GM12878 (cell line): ENCODE measurements at regions not wholly inside any gene's neighbourhood (a gene's known extent, or its start where the extent isn't known, plus 50 kb on each side); places are given as distances from the start of the nearest gene placed in this dataset.
A peak's percentile ranks its signal among the peaks of the same experiment; 100 is the strongest.

Experiments used
- ATAC-seq: fragments of 200-7000 bp; cut with Tn5 transposase; 3 replicates; pipeline ENCODE4 v1.9.1; 2020; ENCODE audit warnings: mild to moderate bottlenecking, moderate library complexity
- BruUV-seq: library from RNA; stranded (reverse); fragments of 400-500 nt; replicated peaks from 2 replicates; lab custom pipeline; 2021; lab: Mats Ljungman, UMichigan
- CTCF ChIA-PET: fragments of 300-600 bp; sonication (Branson Sonifier 250); formaldehyde crosslinking; extraction: SDS; loops from one replicate; lab custom pipeline; 2021; ENCODE audit warnings: inconsistent platforms; lab: Yijun Ruan, JAX
- POLR2A ChIA-PET: fragments of 350-600 bp; formaldehyde crosslinking; extraction: SDS; loops from one replicate; lab custom pipeline; 2021; ENCODE audit warnings: inconsistent platforms; lab: Charles Lee
- RAD21 ChIA-PET: fragments of 300-600 bp; sonication (Branson Sonifier 250); formaldehyde crosslinking; loops from one replicate; lab custom pipeline; 2023; ENCODE audit warnings: antibody characterized with exemption; ENCODE audit not compliant: unreplicated experiment; lab: Charles Lee
- SMC1A ChIA-PET: fragments of 300-600 bp; sonication (Branson Sonifier 250); formaldehyde crosslinking; loops from one replicate; lab custom pipeline; 2023; ENCODE audit not compliant: unreplicated experiment, uncharacterized antibody; lab: Charles Lee
- DNase-seq: peaks from one replicate; pipeline ENCODE4 v3.0.0-alpha.2; 2011; ENCODE audit warnings: low read depth, low spot score
- FAIRE-seq: peaks from 3 replicates; lab custom pipeline; 2011; peaks lifted over from hg19 to GRCh38; lab: Jason Lieb, UNC
- H2AFZ ChIP-seq: 2 replicates; pipeline ENCODE4 v1.6.0; 2011; ENCODE audit warnings: low read depth, low read length, control low read depth; ENCODE audit not compliant: control insufficient read depth
- H3K27ac ChIP-seq: 2 replicates; pipeline ENCODE4 v1.5.1; 2011; ENCODE audit warnings: control low read depth; ENCODE audit not compliant: control insufficient read depth, insufficient read depth
- H3K27me3 ChIP-seq, 2 experiments: replicated peaks in 1 of 2; 2 replicates each; pipeline versions ENCODE4 v1.6.0 to v1.6.1; 2011; ENCODE audit warnings: low read length in 1 of 2; ENCODE audit not compliant: control insufficient read depth in 2 of 2, insufficient read depth in 2 of 2
- H3K36me3 ChIP-seq, 2 experiments: 2 replicates each; pipeline ENCODE4 v1.5.1; 2011; ENCODE audit warnings: low read length in 1 of 2; ENCODE audit not compliant: control insufficient read depth in 2 of 2, insufficient read depth in 2 of 2
- H3K4me1 ChIP-seq: 2 replicates; pipeline ENCODE4 v1.6.1; 2011; ENCODE audit warnings: mild to moderate bottlenecking, low read length, moderate library complexity, mixed read lengths; ENCODE audit not compliant: control insufficient read depth, insufficient read depth
- H3K4me2 ChIP-seq: 2 replicates; pipeline ENCODE4 v1.6.0; 2011; ENCODE audit warnings: control low read depth; ENCODE audit not compliant: control insufficient read depth, insufficient read depth
- H3K4me3 ChIP-seq: fragments of 200-600 bp; sonication (generic); 2 replicates; pipeline ENCODE4 v1.5.1; 2016
- H3K79me2 ChIP-seq: 2 replicates; pipeline ENCODE4 v1.6.0; 2011; ENCODE audit warnings: low read length; ENCODE audit not compliant: control insufficient read depth, insufficient read depth
- H3K9ac ChIP-seq: 2 replicates; pipeline ENCODE4 v1.8.0; 2011; ENCODE audit warnings: low read length, control low read depth, mixed read lengths; ENCODE audit not compliant: control insufficient read depth, insufficient read depth
- H3K9me3 ChIP-seq: replicated peaks from 3 replicates; pipeline ENCODE4 v1.5.1; 2011; ENCODE audit warnings: mild to moderate bottlenecking, low read length; ENCODE audit not compliant: control insufficient read depth, insufficient read depth
- H4K20me1 ChIP-seq: 2 replicates; pipeline ENCODE4 v1.6.0; 2011; ENCODE audit not compliant: control insufficient read depth, insufficient read depth
- RUNX3 ChIP-seq: IDR thresholded peaks from 2 replicates; pipeline ENCODE4 v1.6.1; 2012; ENCODE audit warnings: low read length, inconsistent platforms
- WGBS: methylation state at CpG from one replicate; pipeline ENCODE4 v1.1.6; 2016; ENCODE audit warnings: low lambda C conversion rate; ENCODE audit not compliant: insufficient replicate concordance, insufficient coverage; ENCODE audit errors: missing lambda C conversion rate; 5-methylcytosine and 5-hydroxymethylcytosine counted together
- in situ Hi-C: fragments of 300-500 bp; cut with MboI; formaldehyde crosslinking; loops from 9 replicates; pipeline ENCODE4 v1.14.3; 2018; ENCODE audit warnings: mixed read lengths
- intact Hi-C: fragments of 100-400 bp; cut with micrococcal nuclease; formaldehyde crosslinking; loops from one replicate; pipeline ENCODE4 v1.14.2; 2022; ENCODE audit not compliant: unreplicated experiment
- TF ChIP-seq, protein P1 (sequence below): fragments of 450-650 bp; IDR thresholded peaks from 2 replicates; pipeline ENCODE4 v1.6.1; 2016; ENCODE audit warnings: mild to moderate bottlenecking, moderate library complexity, borderline replicate concordance
- TF ChIP-seq, protein P2 (sequence below): IDR thresholded peaks from 2 replicates; pipeline ENCODE4 v1.6.1; 2012; ENCODE audit warnings: low read length, inconsistent platforms

DNA sequence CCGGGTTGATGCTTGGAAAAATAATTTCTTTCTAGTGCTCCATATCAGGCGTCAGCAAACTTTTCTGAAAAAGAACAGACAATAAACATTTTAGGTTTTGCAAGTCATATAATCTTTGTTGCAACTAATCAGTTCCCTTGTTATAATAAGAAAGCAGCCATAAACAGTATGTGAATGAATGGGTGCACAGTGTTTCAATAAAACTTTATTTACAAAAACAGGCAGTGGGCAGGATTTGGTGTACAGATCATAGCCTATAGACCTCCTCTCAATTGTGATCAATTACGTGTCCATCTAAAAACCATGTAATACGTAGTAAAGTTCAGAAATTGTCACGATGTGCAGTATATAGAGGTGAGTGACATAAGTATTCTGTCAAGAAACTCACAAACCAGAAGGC lies 143.4 kb downstream of the AREG start:
- no peak overlapping the region for H3K4me3 ChIP-seq
- no peak overlapping the region for H3K9ac ChIP-seq
- no peaks in the 10 kb centered on the region for H4K20me1 ChIP-seq
- SMC1A ChIA-PET: interaction anchor here (1.0 kb wide), 1 partner anchor 83 kb away, joined by 3 read pairs; no protein-coding TSS in a partner anchor
- ATAC-seq (no peak), DNase-seq (no peak), FAIRE-seq (no peak)
- no peaks in the 10 kb centered on the region for H3K9me3 ChIP-seq
- RAD21 ChIA-PET: no interaction called here
- 1% methylated on average over 5 of the region's 5 CpGs for WGBS
- BruUV-seq: no TSS peak
- H3K27ac ChIP-seq: no peak overlapping the region
- POLR2A ChIA-PET: no interaction called here
- H3K4me1 ChIP-seq: no peaks in the 10 kb centered on the region
- TF ChIP-seq, protein P1, sequence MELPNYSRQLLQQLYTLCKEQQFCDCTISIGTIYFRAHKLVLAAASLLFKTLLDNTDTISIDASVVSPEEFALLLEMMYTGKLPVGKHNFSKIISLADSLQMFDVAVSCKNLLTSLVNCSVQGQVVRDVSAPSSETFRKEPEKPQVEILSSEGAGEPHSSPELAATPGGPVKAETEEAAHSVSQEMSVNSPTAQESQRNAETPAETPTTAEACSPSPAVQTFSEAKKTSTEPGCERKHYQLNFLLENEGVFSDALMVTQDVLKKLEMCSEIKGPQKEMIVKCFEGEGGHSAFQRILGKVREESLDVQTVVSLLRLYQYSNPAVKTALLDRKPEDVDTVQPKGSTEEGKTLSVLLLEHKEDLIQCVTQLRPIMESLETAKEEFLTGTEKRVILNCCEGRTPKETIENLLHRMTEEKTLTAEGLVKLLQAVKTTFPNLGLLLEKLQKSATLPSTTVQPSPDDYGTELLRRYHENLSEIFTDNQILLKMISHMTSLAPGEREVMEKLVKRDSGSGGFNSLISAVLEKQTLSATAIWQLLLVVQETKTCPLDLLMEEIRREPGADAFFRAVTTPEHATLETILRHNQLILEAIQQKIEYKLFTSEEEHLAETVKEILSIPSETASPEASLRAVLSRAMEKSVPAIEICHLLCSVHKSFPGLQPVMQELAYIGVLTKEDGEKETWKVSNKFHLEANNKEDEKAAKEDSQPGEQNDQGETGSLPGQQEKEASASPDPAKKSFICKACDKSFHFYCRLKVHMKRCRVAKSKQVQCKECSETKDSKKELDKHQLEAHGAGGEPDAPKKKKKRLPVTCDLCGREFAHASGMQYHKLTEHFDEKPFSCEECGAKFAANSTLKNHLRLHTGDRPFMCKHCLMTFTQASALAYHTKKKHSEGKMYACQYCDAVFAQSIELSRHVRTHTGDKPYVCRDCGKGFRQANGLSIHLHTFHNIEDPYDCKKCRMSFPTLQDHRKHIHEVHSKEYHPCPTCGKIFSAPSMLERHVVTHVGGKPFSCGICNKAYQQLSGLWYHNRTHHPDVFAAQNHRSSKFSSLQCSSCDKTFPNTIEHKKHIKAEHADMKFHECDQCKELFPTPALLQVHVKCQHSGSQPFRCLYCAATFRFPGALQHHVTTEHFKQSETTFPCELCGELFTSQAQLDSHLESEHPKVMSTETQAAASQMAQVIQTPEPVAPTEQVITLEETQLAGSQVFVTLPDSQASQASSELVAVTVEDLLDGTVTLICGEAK: peak; percentile 69
- TF ChIP-seq, protein P2, sequence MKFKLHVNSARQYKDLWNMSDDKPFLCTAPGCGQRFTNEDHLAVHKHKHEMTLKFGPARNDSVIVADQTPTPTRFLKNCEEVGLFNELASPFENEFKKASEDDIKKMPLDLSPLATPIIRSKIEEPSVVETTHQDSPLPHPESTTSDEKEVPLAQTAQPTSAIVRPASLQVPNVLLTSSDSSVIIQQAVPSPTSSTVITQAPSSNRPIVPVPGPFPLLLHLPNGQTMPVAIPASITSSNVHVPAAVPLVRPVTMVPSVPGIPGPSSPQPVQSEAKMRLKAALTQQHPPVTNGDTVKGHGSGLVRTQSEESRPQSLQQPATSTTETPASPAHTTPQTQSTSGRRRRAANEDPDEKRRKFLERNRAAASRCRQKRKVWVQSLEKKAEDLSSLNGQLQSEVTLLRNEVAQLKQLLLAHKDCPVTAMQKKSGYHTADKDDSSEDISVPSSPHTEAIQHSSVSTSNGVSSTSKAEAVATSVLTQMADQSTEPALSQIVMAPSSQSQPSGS: no peak
- TF ChIP-seq RUNX3: no peak
- H2AFZ ChIP-seq: no peak overlapping the region
- CTCF ChIA-PET: no interaction called here
- H3K4me2 ChIP-seq: no peak overlapping the region
- H3K36me3 ChIP-seq: no peaks in the 10 kb centered on the region
- H3K79me2 ChIP-seq: no peaks in the 10 kb centered on the region
- in situ Hi-C loops: no loop called here
- intact Hi-C loops: no loop called here
- no peaks in the 10 kb centered on the region for H3K27me3 ChIP-seq
